ENCODE measurements at regions not wholly inside any gene's neighbourhood (a gene's known extent, or its start where the extent isn't known, plus 50 kb on each side); places are given as distances from the start of the nearest gene placed in this dataset.

GRCh38 chr15:94077938-94078337, 153.4 kb upstream of the MCTP2 start:
- no peak for TF ChIP-seq REST (IDR thresholded peaks at IDR 0.05; ENCODE audit: insufficient read depth in 1 of 2, low read depth in 2 of 2, low read length in 2 of 2)
- TF ChIP-seq SIN3A (IDR thresholded peaks at IDR 0.05; ENCODE audit: borderline replicate concordance, insufficient read depth, low read length): no peak
- no peak for TF ChIP-seq FOXP2 (optimal IDR thresholded peaks at IDR 0.05; ENCODE audit: borderline replicate concordance, extremely low read depth, extremely low read length, insufficient read depth)
- TF ChIP-seq TAF1 (IDR thresholded peaks at IDR 0.05; ENCODE audit: borderline replicate concordance, insufficient read depth, low read length): no peak
- no peak for TF ChIP-seq POLR2AphosphoS5 (IDR thresholded peaks at IDR 0.05; ENCODE audit: low read depth, low read length)

DNA sequence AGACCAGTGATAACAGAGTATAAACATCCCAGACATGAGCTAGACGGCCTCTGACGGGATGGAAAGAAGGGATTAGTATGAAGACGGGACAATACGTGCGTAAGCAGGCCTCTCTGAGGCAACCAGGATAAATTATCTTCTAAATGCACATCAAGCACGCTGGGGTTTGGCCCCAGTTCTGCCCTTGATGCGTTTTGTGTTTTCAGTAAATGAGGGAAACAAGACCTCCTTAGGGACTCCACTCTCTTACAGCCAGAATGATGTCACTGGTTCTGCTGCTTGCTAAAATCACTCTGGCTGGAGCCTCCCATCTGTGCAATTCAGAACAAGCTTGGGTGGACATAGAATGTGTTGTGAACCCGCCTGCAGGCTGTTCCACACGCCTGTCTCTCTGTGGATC, 156.0 kb upstream of the MCTP2 start:
- TF ChIP-seq REST (IDR thresholded peaks at IDR 0.05; ENCODE audit: insufficient read depth in 1 of 2, low read depth in 2 of 2, low read length in 2 of 2) (no peak), FOXP2 (optimal IDR thresholded peaks at IDR 0.05; ENCODE audit: borderline replicate concordance, extremely low read depth, extremely low read length, insufficient read depth) (no peak), TAF1 (IDR thresholded peaks at IDR 0.05; ENCODE audit: borderline replicate concordance, insufficient read depth, low read length) (no peak), SIN3A (IDR thresholded peaks at IDR 0.05; ENCODE audit: borderline replicate concordance, insufficient read depth, low read length) (0 out of 2 replicates have a peak, but pooled peaks have one; percentile 13), POLR2AphosphoS5 (IDR thresholded peaks at IDR 0.05; ENCODE audit: low read depth, low read length) (no peak)

DNA sequence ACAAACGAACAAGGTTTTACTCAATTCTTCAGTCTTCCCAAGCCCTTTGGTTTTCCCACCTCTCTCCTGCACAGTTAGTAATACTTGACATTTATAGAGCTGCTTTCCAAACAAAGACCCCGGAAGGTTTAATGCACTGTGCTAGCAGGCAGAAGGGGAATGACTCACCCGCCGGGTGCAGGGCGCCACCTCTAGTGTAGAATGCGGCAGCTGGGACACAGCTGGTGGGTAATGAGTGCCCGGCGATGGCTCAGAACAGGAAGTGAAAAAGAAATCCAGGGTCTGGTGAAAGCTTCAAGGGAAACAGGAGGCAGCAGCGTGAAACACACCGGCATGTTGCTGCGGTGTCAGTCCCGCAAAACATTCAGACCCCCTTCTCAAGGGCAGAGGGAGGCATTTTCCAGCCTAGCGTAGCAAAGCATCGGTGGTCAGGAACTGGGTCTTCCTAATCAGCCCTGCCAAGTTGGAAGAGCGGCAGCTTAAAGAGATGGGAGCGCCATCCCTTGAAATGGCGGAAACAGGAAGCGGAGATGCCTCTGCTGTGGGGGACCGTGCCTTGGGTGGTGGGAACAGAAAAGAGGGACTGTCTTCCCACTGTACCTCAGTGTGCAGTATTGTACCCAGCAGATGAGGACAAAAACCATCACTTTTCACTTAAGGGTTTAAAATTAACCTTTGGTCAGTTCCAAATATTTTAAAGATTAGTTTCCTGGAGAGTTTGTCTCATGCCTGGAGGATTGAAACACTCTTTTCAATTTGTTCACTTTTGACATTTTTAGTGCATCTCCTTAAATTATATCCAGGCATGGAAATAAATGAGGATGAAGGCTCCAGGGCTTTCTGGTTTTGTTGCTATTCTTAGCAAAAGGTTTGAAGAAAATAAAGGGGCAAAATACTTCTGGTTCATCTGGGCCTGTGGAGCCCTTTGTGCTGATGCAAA, 160.7 kb upstream of the MCTP2 start:
- TF ChIP-seq SIN3A (IDR thresholded peaks at IDR 0.05; ENCODE audit: borderline replicate concordance, insufficient read depth, low read length) (no peak), FOXP2 (optimal IDR thresholded peaks at IDR 0.05; ENCODE audit: borderline replicate concordance, extremely low read depth, extremely low read length, insufficient read depth) (peak; percentile 20)

- TF ChIP-seq REST (IDR thresholded peaks at IDR 0.05; ENCODE audit: insufficient read depth in 1 of 2, low read depth in 2 of 2, low read length in 2 of 2) (no peak), POLR2AphosphoS5 (IDR thresholded peaks at IDR 0.05; ENCODE audit: low read depth, low read length) (no peak), FOXP2 (optimal IDR thresholded peaks at IDR 0.05; ENCODE audit: borderline replicate concordance, extremely low read depth, extremely low read length, insufficient read depth) (no peak), SIN3A (IDR thresholded peaks at IDR 0.05; ENCODE audit: borderline replicate concordance, insufficient read depth, low read length) (no peak)
Measured at GRCh38 chr15:94069844-94070243, 161.5 kb upstream of the MCTP2 start.

DNA sequence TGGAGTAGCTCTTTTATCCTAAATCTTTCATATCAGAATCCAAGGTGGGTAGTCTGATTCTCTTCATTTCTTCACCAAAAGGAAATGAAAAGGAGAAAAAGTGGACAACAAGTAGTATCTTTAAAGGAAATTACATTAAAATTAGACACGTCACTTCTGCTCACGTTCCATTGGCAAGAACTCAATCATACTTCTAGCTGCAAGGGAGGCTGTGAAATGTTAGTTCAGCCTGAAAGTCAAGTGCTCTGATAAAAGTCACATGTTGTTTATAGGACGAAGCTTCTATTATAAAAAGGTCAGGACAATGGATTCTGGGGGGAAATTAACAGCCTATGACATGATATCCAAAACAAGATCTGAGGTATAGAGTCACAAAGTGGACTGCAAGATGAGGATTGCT, 164.6 kb upstream of the MCTP2 start:
- TF ChIP-seq REST (IDR thresholded peaks at IDR 0.05; ENCODE audit: insufficient read depth in 1 of 2, low read depth in 2 of 2, low read length in 2 of 2): no peak

All from PFSK-1 (cell line).